Central memory CD4-positive, alpha-beta T cell (primary cell): ENCODE measurements at regions not wholly inside any gene's neighbourhood (a gene's known extent, or its start where the extent isn't known, plus 50 kb on each side); places are given as distances from the start of the nearest gene placed in this dataset.

Source experiments
- DNase-seq: peaks from one replicate; pipeline ENCODE4 v3.0.0; 2022

DNA sequence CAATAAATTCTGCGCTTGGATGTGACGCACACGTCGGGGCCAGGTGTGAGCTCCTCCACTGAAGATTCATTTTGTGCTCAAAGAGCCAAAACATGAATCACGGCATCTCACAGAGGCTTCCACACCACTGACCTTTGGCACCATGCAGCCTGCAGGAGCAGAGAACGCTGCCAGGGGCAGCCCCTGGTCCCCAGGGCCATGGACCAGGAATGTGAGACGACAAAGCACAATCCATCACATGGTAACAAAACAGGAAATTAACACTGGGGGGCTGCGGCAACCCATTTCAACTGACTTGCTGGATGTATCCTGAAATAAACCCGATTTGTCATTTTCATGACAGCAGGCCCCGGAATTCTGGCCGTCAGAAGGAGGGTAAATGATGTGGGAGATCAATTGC is 167.5 kb upstream of the IGF1R start:
- no peak for DNase-seq

- DNase-seq = no peak
These were observed 164.7 kb upstream of the IGF1R start for GRCh38 chr15:98483575-98484130.

DNA sequence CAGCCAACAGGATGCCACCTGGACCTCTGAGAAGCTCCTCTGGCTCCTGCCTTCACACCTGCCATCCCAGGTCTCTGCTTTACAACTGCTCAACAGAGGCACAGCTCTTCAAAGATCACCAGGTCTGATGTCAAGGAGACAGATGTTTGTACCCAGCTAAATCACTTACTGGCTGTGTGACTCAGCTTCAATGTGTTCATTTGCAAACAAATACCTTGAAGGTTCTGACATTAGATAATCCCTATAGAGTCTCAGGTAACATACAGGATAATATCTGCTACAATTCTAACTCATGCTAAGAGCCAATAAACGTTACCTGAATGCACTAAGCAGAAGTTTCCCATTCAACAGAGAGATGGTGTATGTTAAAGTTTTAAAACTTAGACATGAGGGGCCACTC is 163.4 kb upstream of the IGF1R start:
- no peak for DNase-seq

GRCh38 chr15:98485451-98485850 is 162.9 kb upstream of the IGF1R start:
- DNase-seq = no peak

- no peak for DNase-seq
These were observed 154.3 kb upstream of the IGF1R start for GRCh38 chr15:98493966-98494511.

DNA sequence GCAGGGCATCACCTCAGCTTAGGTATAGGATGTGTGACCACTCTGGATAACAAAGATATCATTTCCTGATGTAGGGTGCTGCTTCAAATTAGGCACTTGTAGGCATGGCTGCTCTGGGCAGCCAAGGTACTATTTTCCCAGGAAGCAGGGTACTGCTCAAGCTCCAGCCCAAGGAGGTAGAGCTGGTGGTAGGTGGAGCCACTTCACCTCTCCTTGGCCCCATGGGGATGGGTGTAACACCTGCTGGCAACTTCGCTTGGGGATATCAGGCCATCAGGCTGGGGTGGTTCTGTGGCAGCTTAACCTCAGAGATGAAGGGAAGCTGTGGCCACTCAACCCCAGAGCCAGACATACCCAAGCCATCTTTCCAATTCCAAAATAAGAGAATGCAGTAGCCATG is 147.1 kb upstream of the IGF1R start:
- no peak for DNase-seq

DNA sequence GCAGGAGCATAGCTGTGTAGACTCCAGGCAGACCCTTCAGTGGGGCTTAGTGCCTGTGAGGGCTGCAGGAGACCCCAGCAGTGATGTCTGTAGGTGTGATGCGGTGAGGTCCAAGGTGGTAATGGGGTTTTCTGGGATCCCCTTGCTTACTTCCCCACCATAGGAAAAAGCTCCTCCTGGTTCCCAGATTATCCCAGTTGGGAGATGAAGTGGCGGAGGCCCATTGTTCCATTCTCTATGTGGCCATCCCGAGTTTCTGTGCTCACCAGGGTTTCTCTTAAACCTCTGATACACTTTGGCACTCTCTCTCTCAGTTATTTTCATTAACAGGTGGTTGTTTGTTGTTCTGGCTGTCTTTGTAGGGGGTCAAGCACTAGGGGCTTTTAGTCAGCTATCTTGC is 146.7 kb upstream of the IGF1R start:
- DNase-seq = no peak

GRCh38 chr15:98503970-98504369 is 144.4 kb upstream of the IGF1R start:
- no peak for DNase-seq

GRCh38 chr15:98504998-98505397 is 143.3 kb upstream of the IGF1R start:
- no peak for DNase-seq

DNA sequence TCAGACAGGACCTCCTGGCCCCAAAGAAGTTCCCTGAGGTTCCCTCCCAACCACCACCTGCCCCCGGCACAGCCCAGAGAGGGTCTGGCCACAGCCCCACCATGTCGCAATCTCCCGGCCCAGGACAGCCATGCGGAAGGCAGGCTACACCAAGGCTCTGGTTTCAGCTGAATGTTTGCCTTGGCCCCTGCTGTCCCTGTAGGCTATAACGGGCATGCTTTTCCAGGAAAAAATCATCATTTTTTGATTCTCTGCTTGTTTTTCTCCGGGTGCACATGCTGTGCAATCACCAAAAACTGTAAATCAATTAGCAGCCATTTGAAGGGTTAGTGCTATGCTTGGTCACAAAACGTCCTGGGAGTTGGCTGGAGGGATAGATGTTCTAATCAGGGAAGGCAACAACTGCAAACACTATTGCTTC is 142.7 kb upstream of the IGF1R start:
- DNase-seq = no peak

GRCh38 chr15:98506172-98506571 is 142.2 kb upstream of the IGF1R start:
- DNase-seq = no peak

GRCh38 chr15:98506711-98507110 is 141.6 kb upstream of the IGF1R start:
- no peak for DNase-seq

DNA sequence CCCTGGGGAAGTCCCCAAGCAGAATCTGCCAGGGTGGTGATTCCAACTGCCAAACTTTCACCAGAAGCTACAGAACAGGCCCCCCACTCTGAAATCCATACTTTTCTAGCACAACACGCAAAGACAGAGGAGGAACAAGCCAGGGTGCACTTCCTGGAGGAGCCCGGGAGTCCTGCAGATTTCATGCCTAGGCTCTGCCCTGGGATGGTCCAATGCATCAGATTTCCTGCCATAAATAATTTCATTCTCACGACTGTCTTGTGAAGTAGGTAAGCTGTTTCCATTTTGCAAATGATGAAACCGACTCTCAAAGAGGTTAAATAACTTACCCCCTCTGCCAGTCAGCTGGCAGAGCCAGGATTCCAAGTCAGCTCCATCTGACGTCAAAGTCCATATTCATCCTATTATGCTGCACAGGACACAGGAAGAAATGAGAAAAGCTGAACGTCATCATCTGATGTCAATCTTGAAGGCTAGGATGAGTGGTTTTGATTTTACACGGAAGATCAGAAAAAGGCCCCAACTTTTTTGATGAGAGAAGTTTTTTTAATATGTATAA is 134.8 kb upstream of the IGF1R start:
- no peak for DNase-seq

DNA sequence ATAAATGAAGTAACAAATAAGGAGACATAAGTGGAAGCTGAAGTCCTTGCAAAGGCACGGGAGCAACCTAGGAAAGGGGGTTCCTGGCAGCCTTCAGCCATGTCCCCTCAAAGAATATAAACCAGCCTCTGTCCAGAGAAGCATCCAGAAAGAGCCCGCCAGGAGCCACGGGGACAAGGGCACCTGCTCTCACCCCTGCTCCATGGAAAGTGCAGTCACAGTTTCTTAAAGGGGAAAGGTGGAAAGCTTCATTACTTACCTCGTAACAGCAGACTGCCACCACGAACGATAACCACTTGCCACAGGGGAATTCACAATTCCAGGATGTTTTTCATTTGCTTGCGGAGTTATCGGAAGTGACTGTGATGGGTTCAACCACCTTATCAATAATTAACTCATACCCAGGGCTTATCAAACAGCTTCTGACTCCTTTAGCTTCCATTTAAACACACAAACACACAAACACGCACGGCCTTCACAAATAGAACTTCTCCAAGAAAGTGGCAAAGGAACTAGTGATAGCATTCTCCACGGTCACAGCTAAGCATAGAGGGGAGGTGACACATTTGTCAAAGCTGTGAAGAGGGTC is 134.2 kb upstream of the IGF1R start:
- no peak for DNase-seq

DNA sequence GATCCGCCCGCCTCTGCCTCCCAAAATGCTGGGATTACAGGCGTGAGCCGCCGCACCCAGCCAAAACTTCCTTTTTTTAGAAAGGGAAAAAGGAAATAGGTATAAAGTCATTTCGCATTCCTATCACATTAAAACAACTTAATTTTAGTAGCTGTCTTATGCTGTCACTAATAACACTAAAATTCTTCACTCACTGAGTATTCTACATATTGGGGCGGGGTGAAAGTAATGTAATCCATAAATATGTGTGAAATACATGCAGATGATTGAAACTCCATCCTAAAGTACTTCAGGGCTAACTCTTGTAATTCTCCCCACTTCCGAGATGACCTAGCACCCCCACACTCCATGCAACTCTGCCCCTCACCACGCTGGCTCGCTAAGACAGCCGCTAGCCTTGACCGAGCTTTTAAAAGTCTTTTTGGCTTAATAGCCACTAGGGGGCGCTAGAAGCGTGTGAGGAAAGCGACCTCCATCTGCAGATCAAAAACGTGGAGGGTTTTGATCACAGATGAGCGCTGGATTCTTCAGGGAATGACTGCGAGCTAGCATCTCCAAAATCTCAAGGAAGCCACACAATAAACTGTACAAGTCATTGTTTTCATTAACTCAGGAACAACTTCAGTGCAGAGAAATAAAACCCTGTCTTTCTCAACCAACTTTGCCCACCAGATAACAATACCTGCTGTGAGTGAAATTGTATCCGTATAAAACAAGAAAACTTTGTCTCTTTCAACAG is 129.3 kb upstream of the IGF1R start:
- DNase-seq = peak; percentile 39

DNA sequence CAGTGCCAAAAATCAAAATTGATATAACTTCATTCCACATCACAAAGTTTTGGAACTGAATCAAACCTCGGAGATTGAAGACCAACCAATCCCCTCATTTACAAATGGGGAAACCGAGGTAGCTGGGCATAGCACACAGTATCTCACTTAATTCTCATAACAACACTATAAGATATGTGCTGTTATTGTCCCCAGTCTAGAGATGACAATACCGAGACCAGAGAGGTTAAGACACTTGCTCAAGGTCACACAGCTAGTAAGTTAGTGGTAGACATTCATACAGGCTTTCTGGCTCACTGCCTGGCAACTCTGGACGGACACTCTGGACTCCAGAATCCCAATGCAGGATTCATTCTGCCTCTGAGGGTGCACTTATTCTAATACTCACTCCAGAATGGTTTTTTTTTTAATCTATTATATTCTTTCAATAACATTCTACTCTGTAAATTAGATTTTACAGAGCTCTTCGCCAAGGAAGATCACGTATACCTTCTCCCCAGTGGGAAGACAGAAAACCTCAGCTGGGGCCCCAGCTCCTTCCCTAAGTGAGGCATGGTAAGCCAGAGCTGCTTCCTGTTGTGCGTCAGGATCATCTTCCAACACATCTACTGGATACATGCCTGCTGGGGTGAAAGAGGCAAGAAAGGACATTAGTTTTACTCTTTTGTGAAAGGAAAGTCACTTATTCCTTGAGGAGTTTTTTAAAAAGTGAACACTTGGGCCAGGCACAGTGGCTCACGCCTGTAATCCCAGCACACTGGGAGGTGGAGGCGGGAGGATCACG is 128.4 kb upstream of the IGF1R start:
- DNase-seq = no peak

DNA sequence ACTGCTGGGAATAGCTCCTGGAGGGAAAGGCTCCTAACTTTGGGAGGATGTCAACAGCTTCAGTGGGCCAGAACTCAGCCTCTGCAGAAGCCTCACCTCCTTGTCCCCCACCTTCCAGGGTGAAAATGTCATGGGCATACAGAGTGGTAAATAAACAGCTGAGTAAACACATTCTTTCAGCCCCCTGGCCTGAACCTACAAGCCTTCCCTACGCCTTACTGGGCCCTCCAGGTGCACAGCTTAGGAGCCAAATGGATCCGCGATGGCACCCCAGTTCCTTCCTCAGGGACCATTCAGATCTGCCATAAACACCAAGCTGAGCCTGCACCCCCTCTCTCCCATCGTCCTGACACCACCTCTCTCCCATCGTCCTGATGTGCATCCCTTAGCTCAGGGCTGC is 126.2 kb upstream of the IGF1R start:
- DNase-seq = no peak

DNA sequence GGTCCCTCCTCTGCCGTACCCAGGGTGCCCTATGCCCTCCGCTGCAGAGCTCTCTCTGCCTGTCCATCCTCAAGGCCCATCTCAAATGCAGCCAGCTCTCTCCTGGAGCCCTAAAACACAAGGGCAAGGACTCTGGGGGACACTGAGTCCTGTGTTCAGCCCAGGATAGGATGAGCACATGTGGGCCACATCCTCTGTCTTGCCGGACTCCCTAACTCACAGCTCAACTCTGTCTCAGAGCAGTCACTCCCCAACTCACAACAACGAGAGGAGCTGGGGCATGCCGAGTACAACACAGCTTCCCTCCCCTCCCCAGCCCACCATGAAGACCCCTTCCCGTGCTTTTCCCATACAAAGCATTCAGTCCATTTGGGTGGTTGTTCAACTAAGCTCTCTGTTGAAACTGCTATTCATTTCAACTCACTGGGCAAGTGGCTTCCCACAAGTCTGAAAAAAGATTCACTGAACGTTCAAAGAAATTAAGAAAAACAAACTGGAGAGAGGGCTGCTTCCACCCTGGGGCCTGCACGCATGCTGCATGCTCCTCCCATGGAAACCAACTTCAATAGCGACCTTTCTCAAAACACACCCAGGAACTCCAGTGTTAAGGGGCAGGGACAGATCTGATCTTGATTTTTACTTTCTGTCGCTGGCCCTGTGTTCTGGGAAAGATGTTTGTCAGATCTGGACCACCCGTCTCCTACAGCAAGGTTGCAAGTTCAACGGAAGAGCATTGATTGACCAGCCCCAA is 124.3 kb upstream of the IGF1R start:
- DNase-seq = no peak

DNA sequence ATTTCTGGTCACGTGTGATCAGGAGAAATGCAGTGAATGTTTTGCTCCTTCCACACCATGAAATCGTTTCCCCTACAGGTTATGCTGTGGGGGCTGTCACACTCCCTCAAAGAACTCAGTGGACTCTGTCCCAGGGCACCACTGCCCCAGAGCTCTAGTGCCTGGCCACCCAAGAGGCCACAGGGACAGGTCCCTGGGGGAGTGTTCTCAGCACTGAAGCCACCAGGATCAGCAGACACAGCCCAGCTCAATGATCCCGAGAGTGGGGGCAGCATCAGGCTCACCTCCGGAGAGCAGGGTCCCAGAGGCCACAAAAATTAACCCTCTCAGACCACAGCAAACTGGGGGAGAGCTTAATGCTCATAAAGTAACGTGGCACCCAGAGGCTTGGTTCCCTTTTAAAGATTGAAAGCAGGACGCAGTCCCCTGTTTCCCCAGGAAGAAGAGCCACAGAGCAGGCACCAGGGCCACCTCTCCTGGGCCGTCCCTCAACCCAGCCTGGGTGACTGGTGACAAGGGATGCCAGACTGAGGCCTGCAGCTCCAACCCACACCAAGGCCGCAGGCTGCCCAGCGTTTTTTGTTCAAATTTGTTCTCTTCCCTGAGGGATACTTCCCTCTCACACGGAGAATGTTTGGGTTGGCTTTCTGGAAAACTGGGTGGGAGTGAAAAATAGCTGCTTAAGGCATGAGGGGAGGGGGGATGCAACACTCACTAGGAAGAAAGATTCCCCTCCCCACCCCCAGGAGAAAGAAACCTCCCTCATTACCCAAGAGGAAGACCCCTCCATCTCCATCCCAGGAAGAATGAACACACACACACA is 123.3 kb upstream of the IGF1R start:
- no peak for DNase-seq

DNA sequence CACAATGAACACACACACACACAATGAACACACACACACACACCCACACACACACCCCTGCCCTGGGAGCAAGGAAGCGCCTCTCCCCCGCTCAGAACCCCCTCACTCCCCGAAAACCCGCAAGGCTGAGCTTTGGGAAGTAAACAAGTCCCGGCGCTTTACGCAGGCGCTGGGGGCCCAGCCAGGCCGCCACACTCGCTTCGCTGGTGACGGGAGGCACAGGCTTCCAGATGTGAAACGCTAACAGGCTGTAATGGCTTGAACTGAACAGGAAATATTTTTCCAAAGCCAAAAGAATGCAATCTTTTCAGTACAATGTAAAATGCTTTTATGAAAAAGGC is 122.7 kb upstream of the IGF1R start:
- DNase-seq = no peak

DNA sequence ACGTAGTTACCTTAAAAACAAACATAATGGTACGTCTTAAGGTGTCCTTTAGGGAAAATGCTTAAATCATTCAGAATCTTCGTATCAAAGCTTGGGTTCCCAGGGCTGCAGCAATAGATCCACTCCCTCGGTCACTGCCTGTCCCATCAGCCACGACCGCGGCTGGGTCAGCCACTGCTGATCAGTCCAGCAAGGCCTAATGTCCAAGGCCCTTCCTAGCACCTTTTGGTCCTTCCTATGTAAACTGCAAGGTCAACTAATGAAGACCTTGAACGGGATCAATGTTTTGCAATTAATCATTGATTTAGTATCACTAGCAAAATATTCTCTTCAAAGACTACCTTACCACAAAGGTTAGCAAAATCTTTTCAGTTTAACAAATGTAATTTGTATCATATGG is 122.2 kb upstream of the IGF1R start:
- no peak for DNase-seq
